Kidney epithelial cell (primary cell): ENCODE measurements at regions not wholly inside any gene's neighbourhood (a gene's known extent, or its start where the extent isn't known, plus 50 kb on each side); places are given as distances from the start of the nearest gene placed in this dataset.

Source experiments
- DNase-seq: peaks from one replicate; pipeline ENCODE4 v3.0.0-alpha.2; 2010; ENCODE audit warnings: low read depth
- H3K27me3 ChIP-seq: 2 replicates; pipeline ENCODE4 v1.6.0; 2011; ENCODE audit warnings: low read length; ENCODE audit not compliant: control insufficient read depth, insufficient read depth
- H3K36me3 ChIP-seq: 2 replicates; pipeline ENCODE4 v1.5.1; 2011; ENCODE audit warnings: low read length; ENCODE audit not compliant: control insufficient read depth, insufficient read depth
- H3K4me3 ChIP-seq: 2 replicates; pipeline ENCODE4 v1.5.1; 2011; ENCODE audit warnings: low read depth, mild to moderate bottlenecking, control low read depth, low read length
- CTCF ChIP-seq: IDR thresholded peaks from 2 replicates; pipeline ENCODE4 v1.5.1; 2011; ENCODE audit warnings: mild to moderate bottlenecking, moderate library complexity, low read length, control low read depth, inconsistent platforms; ENCODE audit not compliant: insufficient read depth, poor library complexity, severe bottlenecking

- TF ChIP-seq CTCF: no peak
- H3K27me3 ChIP-seq: no peaks in the 10 kb centered on the region
Observed at GRCh38 chr2:238668426-238668825, 179.5 kb upstream of the TWIST2 start.

GRCh38 chr2:238669046-238669445 is 178.8 kb upstream of the TWIST2 start:
- TF ChIP-seq CTCF: no peak
- no peaks in the 10 kb centered on the region for H3K36me3 ChIP-seq

More at GRCh38 chr2:238668426-238668825, 179.5 kb upstream of the TWIST2 start:
- Histone ChIP-seq H3K4me3 (no peak overlapping the region), H3K36me3 (no peaks in the 10 kb centered on the region)
- no peak for DNase-seq

GRCh38 chr2:238669581-238670080 is 178.3 kb upstream of the TWIST2 start:
- Histone ChIP-seq H3K4me3 (no peak overlapping the region), H3K27me3 (no peaks in the 10 kb centered on the region), H3K36me3 (no peaks in the 10 kb centered on the region)
- no peak for DNase-seq
- no peak for TF ChIP-seq CTCF

More at GRCh38 chr2:238669046-238669445, 178.8 kb upstream of the TWIST2 start:
- Histone ChIP-seq H3K27me3 (no peaks in the 10 kb centered on the region), H3K4me3 (no peak overlapping the region)
- no peak for DNase-seq

- TF ChIP-seq CTCF: no peak
- H3K4me3 ChIP-seq: no peak overlapping the region
- no peaks in the 10 kb centered on the region for H3K27me3 ChIP-seq
- H3K36me3 ChIP-seq: no peaks in the 10 kb centered on the region
- no peak for DNase-seq
Observed at GRCh38 chr2:238670111-238670585, 177.7 kb upstream of the TWIST2 start.

GRCh38 chr2:238682536-238682935 is 165.3 kb upstream of the TWIST2 start:
- Histone ChIP-seq H3K4me3 (no peak overlapping the region), H3K36me3 (no peaks in the 10 kb centered on the region), H3K27me3 (no peaks in the 10 kb centered on the region)
- no peak for TF ChIP-seq CTCF
- no peak for DNase-seq

- H3K27me3 ChIP-seq: no peaks in the 10 kb centered on the region
- H3K36me3 ChIP-seq: no peaks in the 10 kb centered on the region
- no peak overlapping the region for H3K4me3 ChIP-seq
- DNase-seq: peak; percentile 29
- TF ChIP-seq CTCF: no peak
Observed at GRCh38 chr2:238684362-238685326, 163.2 kb upstream of the TWIST2 start.
